Heart right ventricle (tissue), 16 donors: ENCODE measurements at regions not wholly inside any gene's neighbourhood (a gene's known extent, or its start where the extent isn't known, plus 50 kb on each side); places are given as distances from the start of the nearest gene placed in this dataset.

Experiments used
- ATAC-seq, 8 donors: fragments of 200-7000 bp; cut with Tn5 transposase; one replicate each; pipeline ENCODE4 v1.9.1; 2020; ENCODE audit warnings: mild to moderate bottlenecking in 8 of 8, moderate library complexity in 8 of 8, moderate number of reproducible peaks in 1 of 8
- DNase-seq, 2 donors: peaks; one replicate each; pipeline ENCODE4 v3.0.0-alpha.2; 2020
- H3K27ac ChIP-seq, 10 donors: fragments of 200-600 bp; sonication (generic) in 2 of 10; one replicate each; pipeline versions ENCODE4 v1.5.0 to v1.8.0; 2020 to 2022; ENCODE audit warnings: mild to moderate bottlenecking in 3 of 10
- H3K27me3 ChIP-seq, 7 donors: fragments of 200-600 bp; one replicate each; pipeline ENCODE4 v1.8.0; 2021 to 2022; ENCODE audit warnings: mild to moderate bottlenecking in 2 of 7
- H3K36me3 ChIP-seq, 9 donors: fragments of 200-600 bp; sonication (generic) in 1 of 9; one replicate each; pipeline versions ENCODE4 v1.5.0 to v1.8.0; 2020 to 2022; ENCODE audit warnings: mild to moderate bottlenecking in 2 of 9
- H3K4me1 ChIP-seq, 9 donors: fragments of 200-600 bp; sonication (generic) in 1 of 9; one replicate each; pipeline versions ENCODE4 v1.5.0 to v1.8.0; 2020 to 2022; ENCODE audit warnings: mild to moderate bottlenecking in 4 of 9
- H3K4me3 ChIP-seq, 10 donors: fragments of 200-600 bp; sonication (generic) in 2 of 10; one replicate each; pipeline versions ENCODE4 v1.5.0 to v1.8.0; 2020 to 2022; ENCODE audit warnings: mild to moderate bottlenecking in 7 of 10, moderate library complexity in 2 of 10
- H3K9me3 ChIP-seq, 11 donors: fragments of 200-600 bp in 10 of 11; sonication (generic) in 2 of 11; one replicate each; pipeline versions ENCODE4 v1.5.0 to v1.8.0; 2013 to 2022; ENCODE audit warnings: mild to moderate bottlenecking in 2 of 11, control low read depth in 1 of 11, moderate library complexity in 1 of 11
- WGBS, 2 donors: extraction: QIAGEN DNeasy Blood & Tissue Kit; methylation state at CpG; one replicate each; pipeline ENCODE4 v1.1.7; 2013; ENCODE audit warnings: inconsistent platforms in 1 of 2; 5-methylcytosine and 5-hydroxymethylcytosine counted together
- intact Hi-C, 10 donors: fragments of 100-400 bp; cut with DNase I; formaldehyde crosslinking; loops; one replicate each; pipeline versions ENCODE4 v1.11.1 to v1.14.2; 2022
- TF ChIP-seq, protein P1 (sequence below), 9 donors: fragments of 200-600 bp; sonication (generic) in 2 of 9; IDR thresholded peaks; one replicate each; pipeline versions ENCODE4 v1.5.0 to v1.8.0; 2021 to 2022; ENCODE audit warnings: antibody characterized with exemption in 9 of 9, mild to moderate bottlenecking in 5 of 9, moderate library complexity in 1 of 9
- donor health status: Arrhythmogenic right ventricular cardiomyopathy.
- donor health status: ischemic (EF 13 %, LVEDD 7.1; RV severe dilation, severe dysfunction).
- donor health status: healthy with polysubstance abuse.
- donor health status: DM: no; HTN: yes; CAD: no.
- donor health status: DM: no; HTN: no; CAD: no.
- donor health status: ischemic (EF 25% LVEDD 6.9; RV normal size, moderate dysfunction).
- donor health status: ischemic (EF 25% LVEDD 5.7; RV mildly dilated, moderate dysfunction).
- donor health status: healthy.
- donor health status: DM: yes; HTN: yes; CAD: no.
- donor health status: Ischemic cardiomyopathy.
- donor health status: ischemic (EF 35%, LVEDD 5.7; RV mildly dilated, moderate dysfunction).
- donor health status: nonischemic (EF 11% LVEDD 7.7; RV severe dilation, severe dysfunction).
- donor health status: DM: yes; HTN: yes; CAD: no.
- donor health status: PGD.
- donor health status: ischemic (EF 29% LVEDD 5.4; RV normal size, mild dysfunction).
- donor health status: nonischemic (EF 23%, LVEDD 6.1; RV moderate dilation, normal function).

DNA sequence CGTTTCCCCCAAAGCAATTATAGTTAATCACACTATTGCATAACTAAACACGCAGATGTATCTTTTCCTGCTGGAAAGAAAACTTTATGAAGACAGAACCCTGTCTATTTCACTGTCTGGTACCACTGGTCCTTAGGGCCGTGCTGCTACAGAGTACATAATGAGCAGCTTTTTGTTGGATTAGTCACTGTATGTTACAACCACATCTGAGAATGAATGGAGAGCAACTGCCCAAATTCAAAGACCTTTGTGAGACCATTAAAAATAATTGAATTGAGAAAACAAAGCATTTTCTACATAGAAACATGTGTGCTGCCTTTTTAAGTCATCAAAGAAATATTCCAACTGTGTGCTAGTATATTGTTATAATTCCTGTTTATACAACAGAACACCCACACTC, 111.3 kb upstream of the SORCS1 start:
- no peak for ATAC-seq

DNA sequence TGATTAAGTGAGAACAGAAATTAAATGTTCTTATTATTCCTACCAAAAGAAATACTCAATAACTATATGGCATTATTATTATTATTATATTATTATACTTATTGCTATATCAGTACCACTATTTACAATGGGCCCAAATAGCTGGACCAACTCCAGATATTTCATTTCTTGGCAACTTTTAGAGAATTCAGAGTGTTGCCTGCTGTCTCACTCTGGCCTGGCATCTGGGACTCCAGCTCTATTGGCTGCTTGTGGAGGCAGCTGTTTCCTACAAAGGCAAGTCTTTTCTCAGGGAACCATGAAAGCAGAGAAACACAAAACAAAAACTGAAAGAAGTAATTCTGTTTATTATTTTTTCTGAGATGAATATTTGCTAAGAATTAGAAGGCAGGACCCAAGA, 105.1 kb upstream of the SORCS1 start:
- no peaks in the 10 kb centered on the region for H3K4me1 ChIP-seq
- ATAC-seq (no peak), DNase-seq (no peak)
- H3K4me3 ChIP-seq, result no peak overlapping the region
- TF ChIP-seq, protein P1, sequence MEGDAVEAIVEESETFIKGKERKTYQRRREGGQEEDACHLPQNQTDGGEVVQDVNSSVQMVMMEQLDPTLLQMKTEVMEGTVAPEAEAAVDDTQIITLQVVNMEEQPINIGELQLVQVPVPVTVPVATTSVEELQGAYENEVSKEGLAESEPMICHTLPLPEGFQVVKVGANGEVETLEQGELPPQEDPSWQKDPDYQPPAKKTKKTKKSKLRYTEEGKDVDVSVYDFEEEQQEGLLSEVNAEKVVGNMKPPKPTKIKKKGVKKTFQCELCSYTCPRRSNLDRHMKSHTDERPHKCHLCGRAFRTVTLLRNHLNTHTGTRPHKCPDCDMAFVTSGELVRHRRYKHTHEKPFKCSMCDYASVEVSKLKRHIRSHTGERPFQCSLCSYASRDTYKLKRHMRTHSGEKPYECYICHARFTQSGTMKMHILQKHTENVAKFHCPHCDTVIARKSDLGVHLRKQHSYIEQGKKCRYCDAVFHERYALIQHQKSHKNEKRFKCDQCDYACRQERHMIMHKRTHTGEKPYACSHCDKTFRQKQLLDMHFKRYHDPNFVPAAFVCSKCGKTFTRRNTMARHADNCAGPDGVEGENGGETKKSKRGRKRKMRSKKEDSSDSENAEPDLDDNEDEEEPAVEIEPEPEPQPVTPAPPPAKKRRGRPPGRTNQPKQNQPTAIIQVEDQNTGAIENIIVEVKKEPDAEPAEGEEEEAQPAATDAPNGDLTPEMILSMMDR (IDR thresholded peaks at IDR 0.05), result no peak
- H3K27me3 ChIP-seq, result no peaks in the 10 kb centered on the region
- intact Hi-C loops, result no loop called here
- no peaks in the 10 kb centered on the region for H3K36me3 ChIP-seq
- H3K9me3 ChIP-seq, result peaks cover 0 to 4% (median 0%) of the 10 kb centered on the region in 11 donors
- H3K27ac ChIP-seq, result no peak overlapping the region

More for the DNA sequence above, 111.3 kb upstream of the SORCS1 start:
- intact Hi-C loops, result loop anchor here in 1 of 10 donors (5.0 kb wide), 1 partner anchor 1696 kb away; no protein-coding TSS in a partner anchor
- DNase-seq, result no peak
- H3K36me3 ChIP-seq, result no peaks in the 10 kb centered on the region
- H3K4me3 ChIP-seq, result no peak overlapping the region
- no peak overlapping the region for H3K27ac ChIP-seq
- H3K4me1 ChIP-seq, result no peaks in the 10 kb centered on the region
- no peaks in the 10 kb centered on the region for H3K9me3 ChIP-seq
- 80 to 84% methylated on average over 3 of the region's 3 CpGs for WGBS, 2 donors
- no peaks in the 10 kb centered on the region for H3K27me3 ChIP-seq
- TF ChIP-seq, protein P1 (IDR thresholded peaks at IDR 0.05), result no peak

DNA sequence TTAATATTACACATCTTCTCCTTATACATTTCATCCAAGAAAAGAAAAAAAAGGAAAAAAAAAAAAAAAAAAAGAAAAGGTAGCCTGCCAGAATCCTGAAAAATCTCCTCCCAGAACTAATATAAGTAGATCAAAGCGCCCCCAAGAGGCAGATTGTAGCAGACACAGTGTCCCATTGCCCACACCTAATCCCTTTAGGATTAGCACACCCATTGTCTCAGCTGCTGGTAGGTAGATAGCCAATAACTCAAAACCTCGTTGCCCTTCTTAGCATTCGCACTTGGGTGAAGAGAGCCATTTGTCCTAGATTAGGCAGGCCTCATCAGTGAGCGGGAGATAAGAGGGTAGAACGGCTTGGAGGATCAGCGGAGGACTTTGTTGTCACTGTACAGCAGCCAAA, 100.2 kb upstream of the SORCS1 start:
- intact Hi-C loops, result no loop called here
- Histone ChIP-seq H3K4me1 (no peaks in the 10 kb centered on the region), H3K27me3 (no peaks in the 10 kb centered on the region), H3K27ac (no peak overlapping the region), H3K9me3 (peaks cover 0 to 4% (median 0%) of the 10 kb centered on the region in 11 donors), H3K4me3 (no peak overlapping the region), H3K36me3 (no peaks in the 10 kb centered on the region)
- no peak for DNase-seq
- no peak for ATAC-seq
- TF ChIP-seq, protein P1 (IDR thresholded peaks at IDR 0.05), result no peak
- WGBS, 2 donors, result 14 to 19% methylated on average over 6 of the region's 6 CpGs

DNA sequence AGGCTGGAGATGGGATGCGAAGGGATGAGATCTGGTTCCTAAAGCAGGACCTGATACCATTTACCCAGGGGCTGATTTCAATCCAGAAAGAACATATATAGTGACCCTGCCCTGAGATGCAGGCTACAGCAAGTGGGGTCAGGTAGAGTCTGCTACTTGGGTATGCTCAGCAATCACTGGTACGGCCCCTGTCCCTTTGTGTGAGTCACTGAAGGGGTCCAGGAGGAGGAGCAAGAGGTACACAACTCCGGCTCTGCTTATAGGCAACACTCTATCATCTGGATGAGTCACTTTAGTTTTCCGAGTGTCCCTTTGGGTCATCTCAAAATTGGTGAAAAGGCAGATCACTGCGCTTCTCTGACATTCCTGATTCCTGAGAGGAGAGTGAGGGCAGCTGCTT, 79.6 kb upstream of the SORCS1 start:
- no peak overlapping the region for H3K4me3 ChIP-seq
- no peaks in the 10 kb centered on the region for H3K36me3 ChIP-seq
- no peaks in the 10 kb centered on the region for H3K27me3 ChIP-seq
- DNase-seq, result no peak
- H3K27ac ChIP-seq, result no peak overlapping the region
- intact Hi-C loops, result no loop called here
- no peak for ATAC-seq
- 76 to 86% methylated on average over 5 of the region's 5 CpGs for WGBS, 2 donors
- no peaks in the 10 kb centered on the region for H3K9me3 ChIP-seq
- TF ChIP-seq, protein P1 (IDR thresholded peaks at IDR 0.05), result no peak
- H3K4me1 ChIP-seq, result no peaks in the 10 kb centered on the region

DNA sequence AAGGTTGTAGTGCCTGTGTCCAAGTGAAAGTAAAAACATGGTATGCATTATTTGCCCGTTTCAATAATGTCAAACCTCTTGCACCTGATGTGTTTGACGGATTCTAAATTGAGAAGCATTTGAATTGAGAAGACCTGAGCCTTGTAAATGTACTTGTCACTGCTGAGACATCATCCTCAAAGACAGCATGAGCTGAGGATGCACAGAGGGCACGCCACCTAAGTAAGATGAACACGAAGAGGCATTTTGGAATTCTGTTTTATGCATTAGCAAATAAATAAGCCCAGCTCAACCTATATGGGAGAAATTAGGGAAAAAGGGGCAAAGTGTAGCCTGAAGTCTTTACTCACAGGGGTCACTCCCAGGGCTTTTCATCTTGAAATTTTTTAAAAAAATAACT, 73.8 kb upstream of the SORCS1 start:
- H3K4me3 ChIP-seq, result no peak overlapping the region
- H3K27ac ChIP-seq, result no peak overlapping the region
- H3K27me3 ChIP-seq, result no peaks in the 10 kb centered on the region
- H3K9me3 ChIP-seq, result no peaks in the 10 kb centered on the region
- TF ChIP-seq, protein P1 (IDR thresholded peaks at IDR 0.05), result no peak
- H3K4me1 ChIP-seq, result no peaks in the 10 kb centered on the region
- 64 to 68% methylated on average over 4 of the region's 4 CpGs for WGBS, 2 donors
- no peak for DNase-seq
- H3K36me3 ChIP-seq, result no peaks in the 10 kb centered on the region
- intact Hi-C loops, result no loop called here
- no peak for ATAC-seq
